T-cell (primary cell): ENCODE measurements at regions not wholly inside any gene's neighbourhood (a gene's known extent, or its start where the extent isn't known, plus 50 kb on each side); places are given as distances from the start of the nearest gene placed in this dataset.

Source experiments
- ATAC-seq, 4 experiments: fragments of 200-7000 bp in 3 of 4; fragments of 150-1000 bp in 1 of 4; cut with Tn5 transposase; replicated peaks in 1 of 4; 1 replicate in 3 of 4; 2 replicates in 1 of 4; pipeline ENCODE4 v1.10.0; 2021; ENCODE audit warnings: moderate library complexity in 3 of 4, mild to moderate bottlenecking in 2 of 4, moderate number of reproducible peaks in 1 of 4
- CTCF ChIA-PET, 2 donors: fragments of 300-600 bp; sonication (Branson Sonifier 250); formaldehyde crosslinking; loops; one replicate each; lab custom pipeline; 2022; ENCODE audit warnings: antibody characterized with exemption in 2 of 2; lab: Charles Lee
- POLR2A ChIA-PET, 2 donors: fragments of 300-600 bp; sonication (Branson Sonifier 250); formaldehyde crosslinking; loops; one replicate each; lab custom pipeline; 2022; ENCODE audit warnings: antibody characterized with exemption in 2 of 2; lab: Charles Lee
- DNase-seq, 35 experiments: peaks; one replicate each; pipeline versions ENCODE4 v3.0.0 to v3.0.0-alpha.2; 2013 to 2023
- H3K27ac ChIP-seq: one replicate; pipeline ENCODE4 v1.5.1; 2013; ENCODE audit warnings: low read length
- H3K27me3 ChIP-seq, 2 experiments: replicated peaks in 1 of 2; 1 replicate in 1 of 2; 2 replicates in 1 of 2; pipeline versions ENCODE4 v1.6.1 to v1.7.0; 2013; ENCODE audit warnings: low read length in 1 of 2, mixed read lengths in 1 of 2; ENCODE audit not compliant: control insufficient read depth in 2 of 2, insufficient read depth in 2 of 2; ENCODE audit errors: extremely low read depth in 1 of 2
- H3K36me3 ChIP-seq, 2 donors: 1 replicate in 1 of 2; 2 replicates in 1 of 2; pipeline versions ENCODE4 v1.6.1 to v1.7.0; 2013; ENCODE audit warnings: low read length in 1 of 2; ENCODE audit not compliant: control insufficient read depth in 2 of 2, insufficient read depth in 1 of 2; ENCODE audit errors: extremely low read depth in 1 of 2
- H3K4me1 ChIP-seq, 2 experiments: 1 replicate in 1 of 2; 2 replicates in 1 of 2; pipeline versions ENCODE4 v1.6.1 to v1.7.0; 2013; ENCODE audit warnings: low read length in 2 of 2, mixed read lengths in 1 of 2; ENCODE audit not compliant: insufficient read depth in 2 of 2, control insufficient read depth in 1 of 2; ENCODE audit errors: extremely low read depth in 1 of 2
- H3K4me3 ChIP-seq, 2 donors: 1 replicate in 1 of 2; 2 replicates in 1 of 2; pipeline versions ENCODE4 v1.5.1 to v1.7.0; 2013; ENCODE audit warnings: mild to moderate bottlenecking in 2 of 2, low read length in 1 of 2, moderate library complexity in 1 of 2; ENCODE audit not compliant: control insufficient read depth in 1 of 2; ENCODE audit errors: extremely low read depth in 1 of 2
- H3K9me3 ChIP-seq: 2 replicates; pipeline ENCODE4 v1.7.0; 2013
- H3K27ac Mint-ChIP-seq, 2 donors: one replicate each; pipeline ENCODE4 v1.8.0; 2020 to 2021; ENCODE audit warnings: mild to moderate bottlenecking in 2 of 2, mixed read lengths in 2 of 2
- H3K27me3 Mint-ChIP-seq, 2 donors: one replicate each; pipeline ENCODE4 v1.8.0; 2021 to 2022; ENCODE audit warnings: mixed read lengths in 2 of 2
- H3K36me3 Mint-ChIP-seq: one replicate; pipeline ENCODE4 v1.8.0; 2021; ENCODE audit warnings: mixed read lengths
- H3K4me1 Mint-ChIP-seq, 3 donors: one replicate each; pipeline ENCODE4 v1.8.0; 2020 to 2022; ENCODE audit warnings: mixed read lengths in 3 of 3, mild to moderate bottlenecking in 1 of 3
- H3K4me3 Mint-ChIP-seq, 3 donors: one replicate each; pipeline ENCODE4 v1.8.0; 2020 to 2022; ENCODE audit warnings: mild to moderate bottlenecking in 3 of 3, mixed read lengths in 3 of 3, moderate library complexity in 3 of 3
- H3K9me3 Mint-ChIP-seq, 3 donors: one replicate each; pipeline ENCODE4 v1.8.0; 2020 to 2022; ENCODE audit warnings: mixed read lengths in 3 of 3
- WGBS: methylation state at CpG from one replicate; pipeline ENCODE4 v1.1.5; 2013; ENCODE audit warnings: missing lambda C conversion rate; ENCODE audit not compliant: insufficient coverage; 5-methylcytosine and 5-hydroxymethylcytosine counted together

- H3K27me3 Mint-ChIP-seq, result no peaks in the 10 kb centered on the region
- no peak overlapping the region for H3K4me3 Mint-ChIP-seq
- H3K36me3 ChIP-seq, result no peaks in the 10 kb centered on the region
- H3K27me3 ChIP-seq, result no peaks in the 10 kb centered on the region
- H3K36me3 Mint-ChIP-seq, result no peaks in the 10 kb centered on the region
- H3K4me1 ChIP-seq, result no peaks in the 10 kb centered on the region
- POLR2A ChIA-PET, result no interaction called here
- no peak for ATAC-seq
- peaks cover 20 to 33% (median 29%) of the 10 kb centered on the region in 3 donors for H3K9me3 Mint-ChIP-seq
- H3K27ac ChIP-seq, result no peak overlapping the region
- no peak for DNase-seq
- H3K4me3 ChIP-seq, result no peak overlapping the region
- 88% methylated on average over 2 of the region's 3 CpGs for WGBS
- CTCF ChIA-PET, result no interaction called here
- no peaks in the 10 kb centered on the region for H3K4me1 Mint-ChIP-seq
- H3K27ac Mint-ChIP-seq, result no peak overlapping the region
- no peaks in the 10 kb centered on the region for H3K9me3 ChIP-seq
Measured at GRCh38 chr3:1805331-1805730, 293.3 kb upstream of the CNTN4 start.

GRCh38 chr3:1808590-1808989, 290.1 kb upstream of the CNTN4 start:
- DNase-seq, result no peak
- WGBS, result no CpG with 5 or more reads among the region's 1 CpG
- Mint-ChIP-seq H3K27ac (no peak overlapping the region), H3K9me3 (peaks cover 13 to 36% (median 31%) of the 10 kb centered on the region in 3 donors), H3K27me3 (no peaks in the 10 kb centered on the region), H3K4me1 (no peaks in the 10 kb centered on the region), H3K4me3 (no peak overlapping the region), H3K36me3 (no peaks in the 10 kb centered on the region)
- Histone ChIP-seq H3K4me3 (no peak overlapping the region), H3K27me3 (no peaks in the 10 kb centered on the region), H3K4me1 (no peaks in the 10 kb centered on the region), H3K36me3 (no peaks in the 10 kb centered on the region), H3K27ac (no peak overlapping the region), H3K9me3 (no peaks in the 10 kb centered on the region)
- ATAC-seq, result no peak
- ChIA-PET CTCF (no interaction called here), POLR2A (no interaction called here)

DNA sequence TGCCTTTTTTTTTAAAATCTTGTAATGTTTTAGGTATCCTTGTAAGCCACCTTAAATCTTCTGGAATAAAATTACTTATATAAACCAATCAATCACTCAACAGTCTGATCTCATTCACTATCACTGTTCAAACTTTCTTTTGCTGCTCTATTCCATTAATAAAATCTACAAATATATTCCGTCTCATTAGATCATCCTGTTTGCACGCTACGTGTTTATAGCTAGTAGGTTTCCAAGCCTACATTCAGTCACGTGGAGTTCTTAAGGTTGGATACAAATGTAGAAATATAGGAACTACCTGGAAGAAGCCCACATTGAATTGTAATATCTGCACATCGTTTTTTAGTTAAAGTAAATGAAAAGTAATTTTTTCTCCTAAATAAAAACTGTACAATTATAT, 274.8 kb upstream of the CNTN4 start:
- no peak overlapping the region for H3K4me3 Mint-ChIP-seq
- DNase-seq, result no peak
- no peaks in the 10 kb centered on the region for H3K9me3 ChIP-seq
- no peaks in the 10 kb centered on the region for H3K27me3 ChIP-seq
- peaks cover 5 to 16% (median 9%) of the 10 kb centered on the region in 3 donors for H3K9me3 Mint-ChIP-seq
- no peak overlapping the region for H3K27ac ChIP-seq
- H3K36me3 Mint-ChIP-seq, result no peaks in the 10 kb centered on the region
- CTCF ChIA-PET, result no interaction called here
- ATAC-seq, result no peak
- no peaks in the 10 kb centered on the region for H3K27me3 Mint-ChIP-seq
- H3K27ac Mint-ChIP-seq, result no peak overlapping the region
- POLR2A ChIA-PET, result no interaction called here
- WGBS, result no CpG with 5 or more reads among the region's 5 CpGs
- H3K4me1 Mint-ChIP-seq, result no peaks in the 10 kb centered on the region
- H3K4me1 ChIP-seq, result no peaks in the 10 kb centered on the region
- H3K4me3 ChIP-seq, result no peak overlapping the region
- H3K36me3 ChIP-seq, result no peaks in the 10 kb centered on the region

DNA sequence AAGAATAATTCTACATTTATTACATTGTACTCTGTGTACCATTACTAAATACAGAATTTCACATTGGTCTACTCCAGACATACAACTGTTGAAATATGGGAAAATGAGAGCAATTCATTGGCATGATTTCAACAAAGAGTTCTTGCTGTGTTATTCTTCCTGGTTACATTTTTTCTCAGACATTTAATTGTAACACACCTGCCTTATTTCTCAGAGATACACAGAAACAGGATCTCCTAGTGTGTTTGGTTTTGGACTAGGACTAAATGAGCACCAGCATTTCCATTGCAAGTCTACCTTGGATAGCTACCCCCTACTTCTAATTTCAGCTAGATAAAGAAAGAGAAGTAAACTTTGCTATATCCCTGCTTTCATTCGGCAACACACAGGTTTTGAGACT, 274.3 kb upstream of the CNTN4 start:
- no peaks in the 10 kb centered on the region for H3K36me3 ChIP-seq
- DNase-seq (no peak), ATAC-seq (no peak)
- H3K4me3 Mint-ChIP-seq, result no peak overlapping the region
- no peaks in the 10 kb centered on the region for H3K9me3 ChIP-seq
- POLR2A ChIA-PET, result no interaction called here
- CTCF ChIA-PET, result no interaction called here
- no CpG with 5 or more reads among the region's 1 CpG for WGBS
- peaks cover 6 to 16% (median 10%) of the 10 kb centered on the region in 3 donors for H3K9me3 Mint-ChIP-seq
- no peak overlapping the region for H3K27ac Mint-ChIP-seq
- H3K27me3 ChIP-seq, result no peaks in the 10 kb centered on the region
- H3K4me1 Mint-ChIP-seq, result no peaks in the 10 kb centered on the region
- no peaks in the 10 kb centered on the region for H3K27me3 Mint-ChIP-seq
- no peak overlapping the region for H3K27ac ChIP-seq
- no peaks in the 10 kb centered on the region for H3K36me3 Mint-ChIP-seq
- H3K4me1 ChIP-seq, result no peaks in the 10 kb centered on the region
- H3K4me3 ChIP-seq, result no peak overlapping the region

DNA sequence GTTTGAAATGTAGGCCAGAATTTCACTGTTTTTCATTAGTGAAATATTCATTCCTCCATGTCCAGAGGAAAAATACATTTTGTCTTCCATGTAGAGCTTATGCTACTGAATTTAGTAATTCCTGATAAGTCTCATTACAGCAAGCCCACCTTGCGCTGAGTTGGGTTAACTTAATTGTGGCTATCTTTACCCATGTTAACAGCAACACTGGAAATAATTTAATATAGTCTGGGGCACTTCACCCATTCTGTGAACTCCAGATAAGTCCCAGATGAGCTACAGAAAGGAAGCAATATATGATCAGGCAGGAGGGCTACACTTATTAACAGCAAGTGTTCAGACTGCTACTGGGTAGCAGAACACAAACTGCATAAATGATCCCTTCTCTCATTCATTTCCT, 270.1 kb upstream of the CNTN4 start:
- Mint-ChIP-seq H3K4me3 (no peak overlapping the region), H3K27ac (no peak overlapping the region), H3K4me1 (no peaks in the 10 kb centered on the region), H3K36me3 (no peaks in the 10 kb centered on the region), H3K27me3 (no peaks in the 10 kb centered on the region), H3K9me3 (peaks cover 4 to 10% (median 8%) of the 10 kb centered on the region in 3 donors)
- CTCF ChIA-PET, result no interaction called here
- no peak for DNase-seq
- POLR2A ChIA-PET, result no interaction called here
- H3K9me3 ChIP-seq, result peaks cover 3% of the 10 kb centered on the region
- no peaks in the 10 kb centered on the region for H3K27me3 ChIP-seq
- no peak for ATAC-seq
- no CpG with 5 or more reads among the region's 1 CpG for WGBS
- H3K27ac ChIP-seq, result no peak overlapping the region
- H3K4me1 ChIP-seq, result no peaks in the 10 kb centered on the region
- H3K36me3 ChIP-seq, result no peaks in the 10 kb centered on the region
- no peak overlapping the region for H3K4me3 ChIP-seq

DNA sequence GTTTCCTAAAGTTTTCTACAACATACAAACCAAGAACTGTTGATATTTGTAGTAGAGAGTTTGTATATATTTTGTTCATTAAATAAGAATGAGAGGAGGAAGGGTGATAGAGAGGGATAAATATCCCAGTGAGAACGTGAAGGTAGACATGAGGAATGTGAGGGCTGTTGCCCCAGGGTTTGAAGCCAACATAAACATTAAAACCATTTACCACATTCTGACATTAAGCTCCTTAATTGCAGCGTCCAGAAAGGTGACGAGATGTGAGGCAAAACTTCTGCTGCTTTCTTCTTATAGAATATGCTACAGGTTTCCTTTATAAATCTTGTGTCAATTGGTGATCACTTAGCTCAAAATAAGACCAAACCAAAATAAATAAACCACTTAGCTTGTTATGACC, 267.8 kb upstream of the CNTN4 start:
- Mint-ChIP-seq H3K27ac (no peak overlapping the region), H3K4me1 (no peaks in the 10 kb centered on the region), H3K9me3 (peaks cover 5 to 14% (median 8%) of the 10 kb centered on the region in 3 donors), H3K36me3 (no peaks in the 10 kb centered on the region), H3K4me3 (no peak overlapping the region), H3K27me3 (no peaks in the 10 kb centered on the region)
- 60% methylated on average over 1 of the region's 3 CpGs for WGBS
- ChIA-PET POLR2A (no interaction called here), CTCF (no interaction called here)
- no peaks in the 10 kb centered on the region for H3K27me3 ChIP-seq
- no peak for DNase-seq
- H3K27ac ChIP-seq, result no peak overlapping the region
- no peaks in the 10 kb centered on the region for H3K4me1 ChIP-seq
- H3K9me3 ChIP-seq, result peaks cover 8% of the 10 kb centered on the region
- H3K36me3 ChIP-seq, result no peaks in the 10 kb centered on the region
- H3K4me3 ChIP-seq, result no peak overlapping the region
- no peak for ATAC-seq

GRCh38 chr3:1832395-1832794, 266.3 kb upstream of the CNTN4 start:
- Mint-ChIP-seq H3K9me3 (peaks cover 0 to 14% (median 8%) of the 10 kb centered on the region in 3 donors), H3K36me3 (no peaks in the 10 kb centered on the region), H3K4me1 (no peaks in the 10 kb centered on the region), H3K27me3 (no peaks in the 10 kb centered on the region), H3K27ac (no peak overlapping the region), H3K4me3 (no peak overlapping the region)
- no peak for ATAC-seq
- no peak overlapping the region for H3K4me3 ChIP-seq
- no peak overlapping the region for H3K27ac ChIP-seq
- POLR2A ChIA-PET, result no interaction called here
- H3K36me3 ChIP-seq, result no peaks in the 10 kb centered on the region
- no CpG with 5 or more reads among the region's 3 CpGs for WGBS
- no peaks in the 10 kb centered on the region for H3K27me3 ChIP-seq
- H3K9me3 ChIP-seq, result peaks cover 13% of the 10 kb centered on the region
- no peaks in the 10 kb centered on the region for H3K4me1 ChIP-seq
- CTCF ChIA-PET, result no interaction called here
- DNase-seq, result no peak
